Tibial nerve (tissue), 4 donors: ENCODE measurements at regions not wholly inside any gene's neighbourhood (a gene's known extent, or its start where the extent isn't known, plus 50 kb on each side); places are given as distances from the start of the nearest gene placed in this dataset.

ENCODE experiments used
- EP300 ChIP-seq, 2 donors: sonication (generic); formaldehyde crosslinking; IDR thresholded peaks; one replicate each; pipeline ENCODE4 v1.6.1; 2017; ENCODE audit warnings: antibody characterized with exemption in 2 of 2, mild to moderate bottlenecking in 1 of 2
- POLR2A ChIP-seq, 2 donors: fragments of 450-650 bp; IDR thresholded peaks; one replicate each; pipeline ENCODE4 v1.6.1; 2017; ENCODE audit warnings: antibody characterized with exemption in 2 of 2, mild to moderate bottlenecking in 2 of 2, moderate library complexity in 2 of 2
- TF ChIP-seq, protein P1 (sequence below), 5 experiments: fragments of 200-600 bp in 3 of 5; fragments of 450-650 bp in 2 of 5; sonication (generic) in 3 of 5; IDR thresholded peaks; one replicate each; pipeline ENCODE4 v1.5.1; 2016 to 2019; ENCODE audit warnings: antibody characterized with exemption in 5 of 5, mild to moderate bottlenecking in 3 of 5, moderate library complexity in 2 of 5

DNA sequence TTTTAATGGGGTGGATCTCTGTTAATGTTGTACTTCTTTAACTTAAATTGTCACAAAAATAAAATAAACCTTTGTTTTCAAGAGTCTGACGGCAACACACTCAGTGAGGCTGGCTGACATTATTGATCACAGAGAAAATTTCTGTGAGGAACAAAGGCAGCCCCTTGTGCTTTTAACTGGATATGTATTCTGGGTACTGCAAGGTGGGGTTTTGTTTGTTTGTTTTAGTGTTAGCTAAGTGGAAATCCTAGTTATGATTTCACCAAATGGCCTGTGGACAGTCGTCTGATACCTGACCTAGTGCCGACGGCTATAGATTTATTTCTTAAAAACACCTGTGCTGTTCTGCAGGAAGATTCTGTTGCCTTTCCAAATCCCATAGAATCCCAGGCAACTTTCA lies 1329.5 kb upstream of the ZEB2 start:
- TF ChIP-seq POLR2A (IDR thresholded peaks at IDR 0.05) (no peak), EP300 (IDR thresholded peaks at IDR 0.05) (no peak)
- TF ChIP-seq, protein P1, sequence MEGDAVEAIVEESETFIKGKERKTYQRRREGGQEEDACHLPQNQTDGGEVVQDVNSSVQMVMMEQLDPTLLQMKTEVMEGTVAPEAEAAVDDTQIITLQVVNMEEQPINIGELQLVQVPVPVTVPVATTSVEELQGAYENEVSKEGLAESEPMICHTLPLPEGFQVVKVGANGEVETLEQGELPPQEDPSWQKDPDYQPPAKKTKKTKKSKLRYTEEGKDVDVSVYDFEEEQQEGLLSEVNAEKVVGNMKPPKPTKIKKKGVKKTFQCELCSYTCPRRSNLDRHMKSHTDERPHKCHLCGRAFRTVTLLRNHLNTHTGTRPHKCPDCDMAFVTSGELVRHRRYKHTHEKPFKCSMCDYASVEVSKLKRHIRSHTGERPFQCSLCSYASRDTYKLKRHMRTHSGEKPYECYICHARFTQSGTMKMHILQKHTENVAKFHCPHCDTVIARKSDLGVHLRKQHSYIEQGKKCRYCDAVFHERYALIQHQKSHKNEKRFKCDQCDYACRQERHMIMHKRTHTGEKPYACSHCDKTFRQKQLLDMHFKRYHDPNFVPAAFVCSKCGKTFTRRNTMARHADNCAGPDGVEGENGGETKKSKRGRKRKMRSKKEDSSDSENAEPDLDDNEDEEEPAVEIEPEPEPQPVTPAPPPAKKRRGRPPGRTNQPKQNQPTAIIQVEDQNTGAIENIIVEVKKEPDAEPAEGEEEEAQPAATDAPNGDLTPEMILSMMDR (IDR thresholded peaks at IDR 0.05) = no peak
